ENCODE measurements at regions not wholly inside any gene's neighbourhood (a gene's known extent, or its start where the extent isn't known, plus 50 kb on each side); places are given as distances from the start of the nearest gene placed in this dataset.

DNA sequence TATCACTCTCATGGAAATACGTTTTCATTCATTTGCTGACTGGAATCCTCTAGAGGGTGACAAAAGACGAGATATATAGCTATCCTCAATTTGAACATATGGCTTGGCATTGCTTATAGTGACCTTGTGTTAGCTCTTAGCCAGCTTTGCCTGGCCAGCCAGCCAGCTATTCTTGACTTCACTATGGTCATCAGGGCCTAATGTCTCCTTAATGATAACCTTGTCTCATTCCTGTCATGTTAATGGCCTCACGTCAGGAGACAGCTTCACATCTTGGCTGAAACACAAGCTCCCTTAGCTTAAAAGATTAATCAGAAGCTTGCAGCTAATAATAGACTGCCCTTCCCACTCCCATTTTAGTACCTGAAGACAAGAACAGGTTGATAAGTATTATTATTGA, 1517.5 kb upstream of the PIK3C3 start:
- TF ChIP-seq NFRKB (IDR thresholded peaks at IDR 0.05) (no peak), FOXK2 (IDR thresholded peaks at IDR 0.05) (no peak), ARNT (IDR thresholded peaks at IDR 0.05) (no peak), LEF1 (IDR thresholded peaks at IDR 0.05; ENCODE audit: borderline replicate concordance) (no peak), L3MBTL2 (conservative IDR thresholded peaks at IDR 0.05) (no peak), BHLHE40 (IDR thresholded peaks at IDR 0.05; ENCODE audit: borderline replicate concordance) (no peak), ZNF384 (IDR thresholded peaks at IDR 0.05) (no peak), ELF4 (IDR thresholded peaks at IDR 0.05) (no peak), HDGF (IDR thresholded peaks at IDR 0.05; ENCODE audit: borderline replicate concordance) (no peak), FOXM1 (IDR thresholded peaks at IDR 0.05; ENCODE audit: borderline replicate concordance) (no peak), CTBP1 (IDR thresholded peaks at IDR 0.05; ENCODE audit: borderline replicate concordance) (no peak), SUZ12 (IDR thresholded peaks at IDR 0.05) (no peak), TARDBP (IDR thresholded peaks at IDR 0.05) (no peak), SP1 (IDR thresholded peaks at IDR 0.05) (no peak), FOXA1 (IDR thresholded peaks at IDR 0.05) (no peak)
- TF ChIP-seq, protein P1, sequence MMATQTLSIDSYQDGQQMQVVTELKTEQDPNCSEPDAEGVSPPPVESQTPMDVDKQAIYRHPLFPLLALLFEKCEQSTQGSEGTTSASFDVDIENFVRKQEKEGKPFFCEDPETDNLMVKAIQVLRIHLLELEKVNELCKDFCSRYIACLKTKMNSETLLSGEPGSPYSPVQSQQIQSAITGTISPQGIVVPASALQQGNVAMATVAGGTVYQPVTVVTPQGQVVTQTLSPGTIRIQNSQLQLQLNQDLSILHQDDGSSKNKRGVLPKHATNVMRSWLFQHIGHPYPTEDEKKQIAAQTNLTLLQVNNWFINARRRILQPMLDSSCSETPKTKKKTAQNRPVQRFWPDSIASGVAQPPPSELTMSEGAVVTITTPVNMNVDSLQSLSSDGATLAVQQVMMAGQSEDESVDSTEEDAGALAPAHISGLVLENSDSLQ (IDR thresholded peaks at IDR 0.05) = no peak
- CTCF ChIA-PET = no interaction called here
- POLR2A ChIA-PET = no interaction called here
- DNase-seq (ENCODE audit: extremely low spot score) = no peak

DNA sequence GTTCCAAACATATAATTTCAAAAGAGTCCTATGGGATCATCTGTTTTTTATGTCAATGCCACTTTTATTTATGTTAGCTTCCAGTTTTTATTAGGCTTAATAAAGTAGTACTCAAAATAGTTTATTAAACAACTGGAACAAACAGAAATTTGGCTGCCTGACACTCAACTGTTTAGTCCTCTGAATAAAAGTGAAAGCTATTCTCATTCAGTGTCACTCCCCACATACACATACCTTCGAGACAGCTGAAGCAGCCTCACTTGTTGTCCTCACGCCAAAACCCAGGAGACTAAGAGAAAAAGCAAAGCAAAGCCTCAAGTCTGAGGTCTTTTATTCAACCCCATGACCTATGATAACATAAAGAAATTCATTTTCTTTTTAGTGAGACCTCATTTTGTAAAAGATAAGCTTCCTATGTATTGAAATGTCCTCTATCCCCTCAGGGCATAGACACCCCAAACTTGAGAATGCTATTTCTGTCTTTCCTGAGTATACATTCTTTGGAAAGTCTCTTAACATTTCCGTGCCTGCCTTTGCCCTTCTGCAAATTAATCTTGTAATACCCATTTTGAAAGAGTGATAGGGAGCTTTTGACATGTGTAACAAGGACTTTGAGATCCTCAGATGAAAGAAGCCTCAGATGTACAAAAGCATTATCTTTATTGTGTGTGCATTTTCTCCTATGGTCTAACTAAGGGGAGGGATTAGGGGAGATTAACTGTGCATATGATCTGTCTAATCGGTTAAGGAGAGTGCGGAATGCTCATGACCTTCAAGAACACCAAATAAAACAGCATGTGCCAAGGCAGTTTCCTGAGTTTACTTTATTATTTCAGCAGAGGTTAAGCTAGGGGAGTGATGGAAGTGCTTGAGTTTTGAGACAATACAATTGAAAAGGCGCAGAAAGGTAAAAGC, 1523.7 kb upstream of the PIK3C3 start:
- ChIA-PET POLR2A (no interaction called here), CTCF (interaction anchor here (0.6 kb wide), 1 partner anchor 16 kb away, joined by 3 read pairs; no protein-coding TSS in a partner anchor)
- DNase-seq (ENCODE audit: extremely low spot score) = peak; percentile 33
- TF ChIP-seq LEF1 (IDR thresholded peaks at IDR 0.05; ENCODE audit: borderline replicate concordance) (no peak), CTBP1 (IDR thresholded peaks at IDR 0.05; ENCODE audit: borderline replicate concordance) (0 out of 2 replicates have a peak, but pooled peaks have one; percentile 57)

DNA sequence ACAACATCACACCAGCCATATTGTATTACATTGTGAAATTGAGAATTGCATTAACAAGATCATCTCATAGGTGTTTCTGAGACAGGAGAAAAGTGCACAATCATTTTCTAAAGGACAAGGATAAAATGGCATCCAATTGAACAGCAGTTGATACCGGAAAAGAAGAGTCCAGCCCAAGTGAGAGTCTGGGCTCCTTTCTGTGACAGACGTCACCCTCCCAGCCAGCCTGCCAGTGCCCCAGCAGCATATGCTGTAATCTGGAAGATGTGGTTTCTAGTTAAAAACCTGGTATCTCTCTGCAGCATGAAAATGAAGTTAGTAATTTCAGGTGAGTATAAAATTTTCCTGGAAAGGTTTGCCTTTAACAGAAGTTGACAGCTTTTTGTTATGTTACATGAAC, 1531.7 kb upstream of the PIK3C3 start:
- ChIA-PET CTCF (interaction anchor here (0.6 kb wide), 1 partner anchor 10 kb away, joined by 4 read pairs; no protein-coding TSS in a partner anchor), POLR2A (no interaction called here)
- no peak for DNase-seq (ENCODE audit: extremely low spot score)
- no peak for TF ChIP-seq ELF4 (IDR thresholded peaks at IDR 0.05)
- no peak for TF ChIP-seq NFRKB (IDR thresholded peaks at IDR 0.05)
- TF ChIP-seq CTBP1 (IDR thresholded peaks at IDR 0.05; ENCODE audit: borderline replicate concordance) = no peak
- TF ChIP-seq HDGF (IDR thresholded peaks at IDR 0.05; ENCODE audit: borderline replicate concordance) = no peak
- no peak for TF ChIP-seq SUZ12 (IDR thresholded peaks at IDR 0.05)
- no peak for TF ChIP-seq SP1 (IDR thresholded peaks at IDR 0.05)
- TF ChIP-seq FOXK2 (IDR thresholded peaks at IDR 0.05) = no peak
- no peak for TF ChIP-seq ZNF384 (IDR thresholded peaks at IDR 0.05)
- TF ChIP-seq FOXM1 (IDR thresholded peaks at IDR 0.05; ENCODE audit: borderline replicate concordance) = no peak
- no peak for TF ChIP-seq ARNT (IDR thresholded peaks at IDR 0.05)
- TF ChIP-seq TARDBP (IDR thresholded peaks at IDR 0.05) = no peak
- TF ChIP-seq FOXA1 (IDR thresholded peaks at IDR 0.05) = no peak
- no peak for TF ChIP-seq LEF1 (IDR thresholded peaks at IDR 0.05; ENCODE audit: borderline replicate concordance)
- TF ChIP-seq BHLHE40 (IDR thresholded peaks at IDR 0.05; ENCODE audit: borderline replicate concordance) = no peak
- TF ChIP-seq, protein P1 (IDR thresholded peaks at IDR 0.05) = no peak
- no peak for TF ChIP-seq L3MBTL2 (conservative IDR thresholded peaks at IDR 0.05)

DNA sequence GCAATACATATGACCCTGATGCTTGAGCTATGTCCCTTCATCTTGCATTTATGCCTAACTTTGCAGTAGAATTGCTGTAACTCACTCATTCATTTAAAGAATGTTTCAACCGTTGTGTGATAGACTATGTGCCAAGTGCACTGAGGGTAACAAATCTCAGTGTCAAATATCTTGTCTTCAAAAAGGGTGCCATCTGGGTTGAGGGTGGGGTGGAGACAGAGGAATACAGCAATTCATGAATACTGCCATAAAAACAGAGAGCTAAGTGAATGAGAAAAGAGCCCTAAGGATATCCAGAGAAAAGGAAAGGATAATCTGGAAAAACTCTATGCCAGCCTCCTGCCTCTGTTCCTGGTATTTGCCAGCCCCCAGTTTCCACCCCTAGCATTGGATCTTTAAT, 1534.4 kb upstream of the PIK3C3 start:
- DNase-seq (ENCODE audit: extremely low spot score) = no peak
- ChIA-PET CTCF (interaction anchor here (0.6 kb wide), 1 partner anchor 1554 kb away, joined by 3 read pairs; no protein-coding TSS in a partner anchor), POLR2A (no interaction called here)
- no peak for TF ChIP-seq SUZ12 (IDR thresholded peaks at IDR 0.05)
- no peak for TF ChIP-seq NFRKB (IDR thresholded peaks at IDR 0.05)
- TF ChIP-seq FOXA1 (IDR thresholded peaks at IDR 0.05) = no peak

DNA sequence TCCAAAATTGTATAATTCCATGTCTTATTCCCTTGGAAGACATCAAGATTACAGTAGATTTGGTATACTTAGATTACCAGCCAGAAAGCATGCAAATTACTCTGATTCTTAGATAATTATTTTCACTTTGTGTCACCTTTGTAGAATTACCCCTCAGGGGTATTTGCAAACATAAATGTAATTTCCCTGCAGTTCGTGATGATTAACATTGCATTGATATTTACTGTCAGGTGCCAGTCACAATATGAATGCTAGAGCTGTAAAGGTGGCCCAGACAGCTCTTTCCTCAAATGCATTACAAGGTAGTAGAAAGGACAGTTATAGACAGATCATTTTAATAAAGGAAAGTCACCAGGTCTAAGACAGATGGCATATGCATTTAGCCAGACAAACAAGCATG, 1537.5 kb upstream of the PIK3C3 start:
- no peak for DNase-seq (ENCODE audit: extremely low spot score)
- ChIA-PET POLR2A (no interaction called here), CTCF (no interaction called here)
- TF ChIP-seq HDGF (IDR thresholded peaks at IDR 0.05; ENCODE audit: borderline replicate concordance) (no peak), LEF1 (IDR thresholded peaks at IDR 0.05; ENCODE audit: borderline replicate concordance) (no peak), SP1 (IDR thresholded peaks at IDR 0.05) (no peak), ELF4 (IDR thresholded peaks at IDR 0.05) (no peak), TARDBP (IDR thresholded peaks at IDR 0.05) (no peak), CTBP1 (IDR thresholded peaks at IDR 0.05; ENCODE audit: borderline replicate concordance) (no peak), BHLHE40 (IDR thresholded peaks at IDR 0.05; ENCODE audit: borderline replicate concordance) (no peak), ARNT (IDR thresholded peaks at IDR 0.05) (no peak), FOXM1 (IDR thresholded peaks at IDR 0.05; ENCODE audit: borderline replicate concordance) (no peak)
- TF ChIP-seq, protein P1 (IDR thresholded peaks at IDR 0.05) = no peak

DNA sequence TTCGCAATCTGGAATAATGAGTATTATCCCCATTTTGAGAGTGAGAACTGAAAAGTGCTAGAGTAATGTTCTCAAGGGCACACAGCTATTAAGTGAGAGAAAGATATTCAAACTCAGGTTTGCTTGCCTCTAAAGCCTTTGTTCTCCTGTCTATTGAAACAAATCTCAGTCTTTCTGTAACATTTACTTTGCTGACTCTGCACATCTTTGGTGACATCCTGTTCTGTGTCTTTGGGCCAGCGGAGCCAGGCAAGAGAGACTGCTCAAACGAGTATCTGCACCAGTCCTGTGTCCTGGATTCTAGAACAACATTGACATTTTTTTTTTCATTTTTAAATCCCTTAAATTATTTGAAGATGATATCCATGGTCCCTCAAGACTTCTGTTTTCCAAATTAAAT, 1539.2 kb upstream of the PIK3C3 start:
- ChIA-PET POLR2A (no interaction called here), CTCF (interaction anchor here (0.5 kb wide), 1 partner anchor 374 kb away, joined by 3 read pairs; no protein-coding TSS in a partner anchor)
- TF ChIP-seq, protein P1 (IDR thresholded peaks at IDR 0.05) = no peak
- TF ChIP-seq LEF1 (IDR thresholded peaks at IDR 0.05; ENCODE audit: borderline replicate concordance) (no peak), ARNT (IDR thresholded peaks at IDR 0.05) (no peak), NFRKB (IDR thresholded peaks at IDR 0.05) (no peak), L3MBTL2 (conservative IDR thresholded peaks at IDR 0.05) (no peak), FOXA1 (IDR thresholded peaks at IDR 0.05) (no peak), HDGF (IDR thresholded peaks at IDR 0.05; ENCODE audit: borderline replicate concordance) (no peak), FOXK2 (IDR thresholded peaks at IDR 0.05) (no peak), FOXM1 (IDR thresholded peaks at IDR 0.05; ENCODE audit: borderline replicate concordance) (no peak), SP1 (IDR thresholded peaks at IDR 0.05) (no peak), CTBP1 (IDR thresholded peaks at IDR 0.05; ENCODE audit: borderline replicate concordance) (no peak), ELF4 (IDR thresholded peaks at IDR 0.05) (no peak)
- no peak for DNase-seq (ENCODE audit: extremely low spot score)

All from HEK293T (cell line).